ENCODE measurements at regions not wholly inside any gene's neighbourhood (a gene's known extent, or its start where the extent isn't known, plus 50 kb on each side); places are given as distances from the start of the nearest gene placed in this dataset.

- Histone ChIP-seq H3K4me3 (no peak overlapping the region), H3K27me3 (no peaks in the 10 kb centered on the region), H3K4me1 (no peaks in the 10 kb centered on the region), H3K9me3 (no peaks in the 10 kb centered on the region), H3K27ac (no peak overlapping the region), H3K36me3 (no peaks in the 10 kb centered on the region)
- DNase-seq (ENCODE audit: low spot score in 2 of 2), result no peak
- WGBS, 2 donors, result 69 to 84% methylated on average over 3 of the region's 3 CpGs
- no peak for TF ChIP-seq CTCF (IDR thresholded peaks at IDR 0.05)
Observed at GRCh38 chr13:42715909-42716308, 65.5 kb upstream of the FAM216B start.

- no peak for DNase-seq (ENCODE audit: low spot score in 2 of 2)
- TF ChIP-seq POLR2A (IDR thresholded peaks at IDR 0.05), result no peak
- no peak for TF ChIP-seq CTCF (IDR thresholded peaks at IDR 0.05)
- no peak for TF ChIP-seq EP300 (IDR thresholded peaks at IDR 0.05)
- Histone ChIP-seq H3K9me3 (no peaks in the 10 kb centered on the region), H3K27me3 (no peaks in the 10 kb centered on the region), H3K36me3 (no peaks in the 10 kb centered on the region), H3K4me1 (no peaks in the 10 kb centered on the region), H3K27ac (no peak overlapping the region), H3K4me3 (no peak overlapping the region)
- WGBS, 2 donors, result 53 to 90% methylated on average over 1 of the region's 1 CpG
Observed at GRCh38 chr13:42717176-42717575, 64.2 kb upstream of the FAM216B start.

GRCh38 chr13:42720113-42720857 lies 61.1 kb upstream of the FAM216B start:
- Histone ChIP-seq H3K36me3 (no peaks in the 10 kb centered on the region), H3K4me1 (no peaks in the 10 kb centered on the region), H3K9me3 (no peaks in the 10 kb centered on the region), H3K27me3 (no peaks in the 10 kb centered on the region), H3K27ac (peak overlapping the region in 2 of 4 donors; percentile 72 to 86), H3K4me3 (no peak overlapping the region)
- 49 to 56% methylated on average over 12 of the region's 12 CpGs for WGBS, 2 donors
- no peak for DNase-seq (ENCODE audit: low spot score in 2 of 2)
- TF ChIP-seq CTCF (IDR thresholded peaks at IDR 0.05) (no peak), POLR2A (IDR thresholded peaks at IDR 0.05) (no peak), EP300 (IDR thresholded peaks at IDR 0.05) (peak in 1 of 2 donors; percentile 76)

- Histone ChIP-seq H3K27me3 (no peaks in the 10 kb centered on the region), H3K4me3 (no peak overlapping the region), H3K9me3 (peaks cover 0 to 2% (median 0%) of the 10 kb centered on the region in 4 donors), H3K4me1 (no peaks in the 10 kb centered on the region), H3K36me3 (no peaks in the 10 kb centered on the region), H3K27ac (peak overlapping the region in 2 of 4 donors; percentile 72 to 86)
- 64 to 75% methylated on average over 2 of the region's 2 CpGs for WGBS, 2 donors
- TF ChIP-seq CTCF (IDR thresholded peaks at IDR 0.05) (no peak), POLR2A (IDR thresholded peaks at IDR 0.05) (no peak), EP300 (IDR thresholded peaks at IDR 0.05) (no peak)
- no peak for DNase-seq (ENCODE audit: low spot score in 2 of 2)
Observed at GRCh38 chr13:42720858-42721219, 60.5 kb upstream of the FAM216B start.

GRCh38 chr13:42722883-42723539 lies 58.4 kb upstream of the FAM216B start:
- DNase-seq (ENCODE audit: low spot score in 2 of 2), result no peak
- WGBS, 2 donors, result 94 to 97% methylated on average over 4 of the region's 4 CpGs
- Histone ChIP-seq H3K36me3 (no peaks in the 10 kb centered on the region), H3K9me3 (peaks cover 0 to 12% (median 0%) of the 10 kb centered on the region in 4 donors), H3K27me3 (no peaks in the 10 kb centered on the region), H3K4me3 (no peak overlapping the region), H3K27ac (no peak overlapping the region), H3K4me1 (no peaks in the 10 kb centered on the region)
- no peak for TF ChIP-seq EP300 (IDR thresholded peaks at IDR 0.05)
- TF ChIP-seq POLR2A (IDR thresholded peaks at IDR 0.05), result no peak
- TF ChIP-seq CTCF (IDR thresholded peaks at IDR 0.05), result no peak
